ENCODE measurements at regions not wholly inside any gene's neighbourhood (a gene's known extent, or its start where the extent isn't known, plus 50 kb on each side); places are given as distances from the start of the nearest gene placed in this dataset.

DNA sequence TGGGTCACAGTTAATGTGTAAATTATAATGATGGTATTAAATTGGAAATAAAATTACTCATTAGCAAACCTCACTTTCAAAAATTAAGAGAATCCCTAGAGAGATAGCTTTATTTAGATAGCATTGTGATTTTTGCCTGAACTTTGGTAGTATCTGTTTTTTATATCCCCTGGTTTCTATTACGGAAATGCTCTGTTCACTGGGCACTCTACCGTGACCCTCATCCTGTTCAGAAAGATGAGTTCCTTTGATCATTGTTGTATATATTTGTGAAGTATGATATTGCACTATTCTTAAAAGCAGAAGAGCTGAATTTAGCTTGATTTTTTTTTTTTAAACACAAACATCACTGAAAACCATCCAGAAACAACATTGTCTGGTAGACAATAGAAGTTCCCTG lies 1143.8 kb upstream of the MAP3K7 start:
- DNase-seq: no peak

DNA sequence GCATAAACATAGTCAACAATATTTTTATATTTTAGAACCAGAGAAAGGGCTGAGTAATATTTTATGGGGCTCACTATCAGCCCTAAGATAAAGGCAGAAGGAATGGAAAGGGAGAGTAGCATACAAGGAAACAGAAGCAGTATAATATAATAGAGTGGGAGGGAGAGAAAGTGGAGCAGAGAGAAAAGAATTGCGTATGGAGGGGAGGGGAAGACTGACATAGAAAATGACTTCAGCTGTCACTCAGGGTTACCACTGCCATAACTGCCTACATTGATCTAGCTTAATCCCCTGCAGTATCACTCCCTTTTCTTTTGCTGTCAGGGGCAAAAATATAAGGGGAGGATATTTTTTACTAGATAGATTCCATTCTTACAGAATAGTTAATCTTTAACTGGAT lies 1133.5 kb upstream of the MAP3K7 start:
- no peak for DNase-seq

DNA sequence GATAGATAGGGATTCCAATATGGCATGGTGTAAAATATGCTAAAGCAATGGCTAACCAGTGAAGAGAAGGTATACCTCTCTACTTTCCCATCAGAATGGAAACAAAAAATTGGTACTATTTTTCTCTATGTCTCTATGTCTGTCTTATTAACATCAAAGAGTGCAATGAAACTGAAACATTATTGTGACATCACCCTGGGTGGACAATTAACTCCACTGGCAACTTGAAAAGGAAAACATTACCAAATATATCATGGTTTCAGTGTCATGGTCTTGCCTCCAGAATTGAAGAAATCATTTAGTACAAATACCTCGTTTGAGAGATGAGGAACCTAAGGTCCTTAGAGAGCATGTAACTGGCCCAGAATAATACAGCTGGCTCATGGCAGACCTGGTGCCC lies 1132.5 kb upstream of the MAP3K7 start:
- no peak for DNase-seq

DNA sequence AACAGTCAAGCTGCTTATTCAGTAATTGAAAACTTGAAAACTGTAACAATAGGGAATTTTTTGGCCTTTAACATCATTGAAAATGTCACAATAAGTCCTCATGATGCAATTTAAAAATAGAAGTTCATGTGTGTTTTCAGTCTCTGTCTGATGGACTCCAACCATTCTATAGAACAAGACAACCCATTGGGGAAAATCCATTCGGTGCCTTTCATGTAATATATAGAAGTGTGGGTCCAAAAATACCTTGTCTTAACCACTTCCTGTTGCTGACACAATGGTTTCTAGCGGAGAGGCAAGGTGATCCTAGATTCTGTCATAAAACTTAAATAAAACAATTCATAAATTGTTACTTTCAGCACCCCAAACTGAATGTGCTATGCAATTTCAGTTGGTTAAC lies 1131.3 kb upstream of the MAP3K7 start:
- no peak for DNase-seq

DNA sequence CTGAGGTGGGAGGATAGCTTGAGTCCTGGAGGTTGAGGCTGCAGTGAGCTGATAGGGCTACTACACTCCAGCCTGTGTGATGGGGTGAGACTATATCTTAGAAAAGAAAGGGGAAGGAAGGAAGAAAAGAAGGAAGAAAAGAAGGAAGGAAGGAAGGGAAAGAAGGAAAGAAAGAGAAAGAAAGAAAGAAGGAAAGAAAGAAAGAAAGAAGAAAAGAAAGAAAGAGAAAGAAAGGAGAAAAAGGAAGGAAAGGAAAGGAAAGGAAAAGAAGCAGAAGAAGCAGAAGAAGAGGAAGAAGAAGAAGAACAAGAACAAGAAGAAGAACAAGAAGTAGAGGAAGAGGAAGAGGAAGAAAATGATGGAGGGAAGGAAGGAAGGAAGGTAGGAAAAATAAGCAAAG lies 1130.2 kb upstream of the MAP3K7 start:
- DNase-seq: no peak

DNA sequence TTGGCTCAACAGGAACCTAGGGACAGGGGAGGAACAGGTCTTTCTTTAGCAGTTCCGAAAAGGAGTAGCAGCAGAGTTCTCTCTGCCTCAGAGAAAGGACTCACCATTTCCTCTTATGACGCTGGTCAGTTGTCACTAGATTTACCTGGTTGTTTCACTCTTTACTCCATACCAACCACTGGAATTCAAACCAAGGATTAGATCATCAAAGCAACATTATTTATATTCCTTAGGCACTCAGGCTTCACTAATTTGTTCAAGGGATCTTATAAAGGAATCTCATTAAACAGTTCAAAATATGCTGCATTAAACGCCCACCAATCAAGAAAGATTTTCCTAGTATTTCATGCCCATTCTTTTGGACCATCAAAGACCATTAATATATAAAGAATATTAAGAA lies 1129.5 kb upstream of the MAP3K7 start:
- DNase-seq: no peak

DNA sequence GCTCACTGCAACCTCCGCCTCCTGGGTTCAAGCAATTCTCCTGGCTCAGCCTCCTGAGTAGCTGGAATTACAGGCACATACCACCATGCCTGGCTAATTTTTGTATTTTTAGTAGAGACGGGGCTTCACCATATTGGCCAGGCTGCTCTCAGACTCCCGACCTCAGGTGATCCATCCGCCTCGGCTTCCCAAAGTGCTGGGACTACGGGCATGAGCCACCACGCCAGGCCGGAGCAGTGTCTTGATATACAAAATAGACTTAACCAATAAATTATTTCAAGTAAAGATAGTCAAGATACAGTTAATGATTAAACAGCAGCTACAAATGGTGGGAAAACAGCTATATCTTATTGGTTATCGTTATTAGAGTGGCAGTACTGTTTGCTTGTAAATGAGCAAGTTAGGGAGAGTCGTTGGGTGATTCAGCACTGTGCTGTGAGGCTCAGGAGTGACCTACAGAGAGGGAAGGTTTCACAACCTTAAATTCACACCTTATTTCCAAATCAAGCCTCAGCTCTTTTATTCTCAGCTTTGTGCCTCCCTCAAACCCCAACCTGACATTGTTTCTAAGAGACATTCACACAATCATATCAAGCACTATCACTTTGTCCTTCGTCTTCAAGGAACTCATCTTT lies 1128.4 kb upstream of the MAP3K7 start:
- no peak for DNase-seq

DNA sequence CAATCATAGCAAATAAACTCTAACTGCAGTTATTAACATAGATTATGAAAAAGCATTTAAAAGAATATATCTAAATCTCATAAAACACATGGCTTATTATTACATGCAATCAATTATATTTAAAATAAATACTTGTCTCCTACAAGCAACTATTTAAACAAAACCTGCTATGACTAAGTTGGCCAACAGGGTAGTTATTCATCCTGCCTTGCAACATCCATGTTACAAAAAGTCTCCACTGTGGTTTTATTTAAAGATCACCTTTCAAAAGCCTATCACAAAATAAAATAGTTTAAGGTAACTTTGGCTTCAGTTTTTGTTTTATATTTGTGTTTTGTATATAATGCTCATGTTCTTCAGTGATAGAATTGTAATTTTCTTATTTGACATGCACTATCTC lies 1127.0 kb upstream of the MAP3K7 start:
- no peak for DNase-seq

DNA sequence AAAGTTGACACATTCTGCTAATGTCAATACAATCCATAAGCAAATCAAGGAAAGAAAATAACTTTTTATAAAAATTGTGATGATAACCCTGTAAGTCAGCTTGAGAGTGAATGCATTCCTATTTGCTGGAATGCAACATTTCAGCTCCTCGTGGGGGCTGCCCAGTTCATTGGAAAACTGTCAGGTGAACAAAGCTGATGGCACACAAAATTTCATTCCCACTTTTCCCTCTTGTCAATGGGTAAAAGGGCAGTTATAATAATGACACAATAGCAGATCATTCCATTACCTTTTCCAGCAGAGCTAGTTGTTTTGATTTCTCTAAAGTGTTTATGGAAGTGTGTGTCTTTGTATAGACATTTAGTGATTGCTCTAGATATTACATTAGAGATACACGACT lies 1124.6 kb upstream of the MAP3K7 start:
- DNase-seq: no peak

DNA sequence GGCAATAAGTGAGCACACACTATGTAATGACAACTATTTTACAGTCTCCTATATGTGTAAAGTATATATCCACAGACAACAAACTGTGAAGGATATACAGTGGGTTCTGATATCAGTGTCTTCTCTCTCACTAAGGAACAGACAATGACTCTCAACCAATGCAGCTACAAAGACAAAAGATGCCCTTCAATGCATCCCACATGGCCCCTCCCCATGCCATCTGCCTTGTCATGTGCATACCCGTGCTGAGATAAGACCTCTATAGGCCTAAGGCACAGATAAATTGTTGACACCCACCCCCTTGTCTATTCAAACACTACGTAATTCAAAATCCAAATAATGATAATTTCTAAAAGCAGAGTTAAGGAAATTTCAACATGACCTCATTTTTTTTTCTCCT lies 1123.5 kb upstream of the MAP3K7 start:
- DNase-seq: no peak

DNA sequence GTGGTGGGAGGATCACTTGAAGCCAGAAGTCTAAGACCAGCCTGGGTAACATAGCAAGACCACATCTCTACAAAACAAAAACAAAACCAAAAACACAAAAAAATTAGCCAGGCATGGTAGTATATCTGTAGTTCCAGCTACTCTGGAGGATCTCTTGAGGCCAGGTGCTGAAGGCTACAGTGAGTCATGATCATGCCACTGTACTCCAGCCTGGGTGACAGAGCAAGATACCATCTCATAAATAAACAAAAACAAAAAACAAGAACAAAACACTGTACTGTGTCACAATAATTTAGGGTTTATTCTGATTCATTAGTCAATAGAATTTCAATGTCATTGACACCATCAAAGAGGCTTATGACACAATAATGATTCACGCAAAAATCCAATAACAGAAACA lies 1121.7 kb upstream of the MAP3K7 start:
- DNase-seq: no peak

DNA sequence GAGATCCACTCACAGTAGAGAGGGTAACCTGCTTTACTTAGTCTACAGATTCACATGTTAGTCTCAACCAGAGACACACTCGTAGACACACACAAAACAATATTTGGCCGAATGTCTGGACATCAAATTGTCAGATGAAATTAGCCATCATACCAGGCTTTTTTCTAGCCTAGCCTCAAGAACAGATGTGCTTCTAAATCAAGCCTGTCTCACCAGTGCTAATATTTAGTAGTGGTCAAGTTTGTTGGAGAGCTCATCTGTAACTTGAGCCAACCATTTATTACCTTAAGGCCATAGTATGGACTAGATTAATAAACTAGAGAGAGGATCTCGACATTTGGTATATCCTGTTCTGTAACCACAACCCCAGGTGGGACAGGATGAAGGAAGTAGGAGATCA lies 1118.8 kb upstream of the MAP3K7 start:
- no peak for DNase-seq

DNA sequence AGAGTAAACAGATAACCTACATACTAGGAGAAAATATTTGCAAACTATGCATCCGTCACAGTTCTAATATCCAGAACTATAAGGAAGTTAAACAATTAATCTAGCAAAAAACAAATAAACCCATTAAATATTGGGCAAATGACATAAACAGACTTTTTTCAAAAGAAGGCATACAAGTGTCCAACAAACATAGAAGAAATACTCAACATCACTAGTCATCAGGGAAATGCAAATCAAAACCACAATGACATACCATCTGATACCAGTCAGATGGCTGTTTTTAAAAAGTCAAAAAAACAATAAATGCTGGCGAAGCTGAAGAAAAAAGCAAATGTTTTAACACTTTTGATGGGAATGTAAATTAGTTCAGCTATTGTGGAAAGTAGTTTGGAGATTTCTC lies 1117.7 kb upstream of the MAP3K7 start:
- DNase-seq: peak; percentile 67

DNA sequence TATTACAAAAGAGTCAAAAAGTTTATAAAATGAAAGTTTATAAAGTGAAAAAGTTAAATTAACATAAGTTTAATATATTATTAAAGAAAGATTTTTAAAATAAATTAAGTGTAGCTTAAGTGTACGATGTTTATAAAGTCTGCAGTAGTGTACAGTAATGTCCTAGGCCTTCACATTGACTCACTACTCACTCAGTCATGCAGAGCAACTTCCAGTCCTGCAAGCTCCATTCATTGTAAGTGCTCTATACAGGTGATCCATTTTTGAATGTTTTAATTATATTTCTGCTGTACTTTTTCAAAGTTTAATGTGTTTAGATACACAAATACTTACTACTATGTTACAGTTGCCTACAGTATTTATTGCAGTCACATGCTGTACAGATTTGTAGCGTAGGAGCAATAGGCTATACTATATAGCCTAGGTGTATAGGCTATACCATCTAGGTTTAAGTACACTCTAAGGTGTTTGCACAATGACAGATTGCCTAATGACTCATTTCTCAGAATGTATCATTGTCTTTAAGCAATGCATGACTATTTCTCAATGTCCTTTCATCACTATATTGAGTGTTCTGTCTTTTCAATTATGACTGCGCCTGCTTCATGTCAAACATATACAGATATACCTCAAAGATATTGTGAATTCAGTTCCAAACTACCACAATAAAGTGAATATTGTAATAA lies 1110.3 kb upstream of the MAP3K7 start:
- no peak for DNase-seq

DNA sequence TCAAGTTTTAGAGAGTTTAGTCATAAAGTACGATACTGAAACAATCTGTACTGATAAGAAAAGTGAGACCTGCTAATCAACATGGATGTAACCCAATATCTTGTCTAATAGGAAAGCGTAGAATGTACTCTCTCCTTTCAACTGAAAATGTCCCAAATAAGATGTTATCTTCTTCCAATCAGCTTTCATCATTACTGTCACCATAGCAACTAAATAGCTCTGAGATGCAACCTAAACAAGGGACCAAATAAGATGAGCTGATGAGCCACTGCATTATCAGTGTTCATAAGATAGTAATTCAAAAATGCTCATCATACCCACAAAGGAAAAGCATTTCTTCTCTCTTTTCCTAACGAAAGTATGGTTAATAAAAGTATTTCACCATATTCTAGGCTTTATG lies 1108.3 kb upstream of the MAP3K7 start:
- no peak for DNase-seq

DNA sequence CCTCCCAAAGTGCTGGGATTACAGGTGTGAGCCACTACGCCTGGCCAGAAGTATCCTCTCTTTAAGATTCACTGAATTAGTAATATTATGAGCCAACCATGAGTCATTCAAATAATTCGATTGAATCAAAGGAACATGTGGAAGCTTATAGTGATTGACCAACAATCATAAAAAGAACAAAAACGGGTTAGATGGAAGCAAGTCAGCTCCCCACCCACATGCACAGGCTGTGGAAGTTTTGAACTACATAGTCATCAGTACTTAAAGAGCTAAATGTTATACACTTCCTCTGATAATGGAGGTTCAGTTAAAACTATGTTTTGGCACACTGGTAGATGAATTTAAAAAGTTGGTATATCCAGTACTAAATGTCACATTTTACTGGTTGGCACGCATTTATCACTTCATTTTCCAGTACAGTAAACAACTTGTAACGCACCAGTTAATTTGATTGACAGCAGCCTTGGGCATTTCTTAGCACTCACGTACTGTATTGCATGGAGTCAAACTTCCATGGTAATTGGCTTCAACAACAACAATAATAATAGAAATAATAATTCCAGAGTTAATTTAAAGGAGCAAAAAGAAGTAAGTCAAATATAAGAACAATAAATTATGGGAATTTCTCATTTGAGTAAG lies 1107.3 kb upstream of the MAP3K7 start:
- DNase-seq: no peak

DNA sequence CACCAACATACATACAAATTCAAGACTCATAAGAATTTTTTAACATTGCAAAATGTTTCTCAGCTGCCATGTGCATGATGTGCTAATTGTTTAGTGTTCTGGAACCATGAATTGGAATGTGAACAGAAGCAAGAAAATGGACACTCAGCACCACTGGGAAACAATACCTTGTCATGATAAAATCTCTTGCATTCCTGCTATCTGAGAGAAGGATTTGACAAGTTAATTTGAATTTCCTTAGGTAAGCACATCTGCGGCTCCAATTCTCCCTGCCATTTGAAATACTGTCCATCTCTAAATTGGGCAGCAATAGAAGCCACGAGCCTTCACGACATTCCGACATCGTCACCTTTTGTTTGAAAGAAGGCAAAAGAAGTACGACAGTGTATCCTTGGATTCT lies 1104.6 kb upstream of the MAP3K7 start:
- DNase-seq: no peak

DNA sequence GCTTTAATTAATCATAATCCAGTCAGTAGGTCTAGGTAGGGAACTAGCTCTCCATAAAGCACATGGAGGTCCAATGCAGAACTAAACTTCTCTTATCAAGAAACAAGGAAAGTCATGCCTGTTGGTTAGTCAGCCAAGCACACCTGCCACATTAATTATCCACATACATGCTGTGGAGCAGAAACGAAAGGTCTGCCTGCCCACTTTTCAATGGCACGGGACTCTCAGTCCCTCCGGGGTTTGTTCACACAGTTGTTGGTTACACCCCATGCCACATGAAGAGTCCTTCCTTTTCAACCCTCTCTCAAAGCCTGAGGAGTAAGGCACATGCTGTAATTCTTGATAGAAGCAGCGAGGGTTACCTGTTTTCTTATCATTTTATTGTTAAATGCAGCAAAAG lies 1096.4 kb upstream of the MAP3K7 start:
- DNase-seq: no peak

DNA sequence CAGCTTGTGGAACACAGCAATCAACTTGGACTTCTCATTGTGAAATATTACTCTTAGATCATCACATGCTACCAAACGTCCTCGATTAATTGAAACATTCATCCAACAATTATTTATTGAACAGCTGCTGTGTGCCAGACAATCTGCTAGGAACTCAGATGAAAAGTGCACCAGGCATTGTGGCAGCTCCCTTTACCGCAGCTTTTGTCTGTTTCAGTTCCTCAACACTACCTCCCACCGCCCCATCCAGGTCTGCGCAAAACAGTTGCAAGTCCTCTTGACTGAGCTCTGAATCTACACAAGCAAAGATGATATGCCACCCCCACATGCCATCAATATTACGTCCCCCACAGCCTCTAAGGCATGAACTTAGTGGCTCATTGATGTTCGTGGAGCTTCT lies 1094.4 kb upstream of the MAP3K7 start:
- DNase-seq: no peak

DNA sequence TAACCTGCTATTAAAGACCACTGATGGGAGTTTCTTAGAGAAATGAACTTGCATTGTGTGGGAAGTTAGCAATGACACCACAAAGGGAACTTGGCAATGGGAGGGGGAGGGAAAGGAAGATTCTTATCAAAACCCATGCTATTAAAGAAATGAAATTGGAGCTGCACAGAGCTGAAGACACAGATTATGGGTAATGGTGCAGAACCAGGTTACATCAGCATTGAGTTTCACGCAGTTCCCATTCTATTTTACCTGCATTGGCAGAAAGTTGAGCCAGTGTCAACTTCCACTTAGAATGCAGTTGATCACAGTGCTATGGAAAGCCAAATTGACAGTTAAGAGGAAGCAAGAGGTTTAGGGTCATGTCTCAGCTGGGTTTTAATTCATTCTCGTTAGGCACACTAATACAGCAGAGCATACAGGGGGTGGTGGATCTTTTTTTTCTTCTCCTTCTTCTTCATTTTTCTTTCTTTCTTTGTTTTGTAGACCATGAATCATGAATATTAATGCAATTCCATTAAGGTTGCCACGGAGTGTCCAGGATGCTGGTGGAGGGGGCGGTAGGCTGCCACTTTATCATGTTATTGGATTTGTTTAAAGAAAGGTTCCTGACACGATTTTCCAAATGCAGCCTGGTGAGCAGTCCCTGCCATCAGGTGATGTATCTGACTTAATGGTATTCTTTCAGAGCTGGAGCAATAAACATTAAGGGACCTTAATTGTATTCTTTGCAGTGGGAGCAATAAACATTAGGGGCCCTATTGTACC lies 1092.0 kb upstream of the MAP3K7 start:
- no peak for DNase-seq

DNA sequence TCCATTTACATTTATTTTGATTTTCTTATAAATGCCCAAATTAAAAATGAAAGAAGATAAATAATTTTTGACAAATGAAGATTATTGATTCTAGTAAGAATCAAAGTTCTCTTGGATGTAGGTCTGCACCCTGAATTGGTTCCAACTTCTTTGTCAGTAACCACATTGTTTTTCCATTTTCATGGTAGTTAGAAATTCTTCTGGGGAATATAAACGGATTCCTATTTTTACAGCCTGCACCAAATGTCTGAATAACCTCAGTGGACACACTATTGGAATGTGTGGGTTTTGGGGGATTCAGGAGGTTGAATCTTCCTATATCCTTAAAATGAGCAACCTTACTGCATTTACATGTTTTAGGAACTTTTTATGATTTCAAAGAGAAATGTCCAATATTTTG lies 1085.3 kb upstream of the MAP3K7 start:
- DNase-seq: no peak

DNA sequence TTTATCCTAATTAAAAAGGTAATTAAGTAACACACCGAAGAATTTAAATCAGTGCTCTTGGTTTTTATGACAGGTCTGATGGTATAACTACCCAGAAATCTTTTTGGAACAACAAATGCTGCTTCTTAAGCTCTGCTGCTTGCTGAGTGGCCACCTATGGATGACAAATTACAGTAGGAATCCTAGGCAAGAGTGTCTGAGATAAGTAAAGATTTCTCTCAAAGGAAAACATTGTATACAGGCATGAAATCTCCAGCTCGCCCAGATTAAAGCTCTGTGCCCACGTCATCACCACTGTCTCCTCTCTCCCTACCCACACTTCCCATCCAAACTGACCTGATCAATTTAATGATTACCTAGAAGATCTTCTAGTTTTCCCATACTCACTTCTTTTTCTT lies 1083.0 kb upstream of the MAP3K7 start:
- DNase-seq: no peak

DNA sequence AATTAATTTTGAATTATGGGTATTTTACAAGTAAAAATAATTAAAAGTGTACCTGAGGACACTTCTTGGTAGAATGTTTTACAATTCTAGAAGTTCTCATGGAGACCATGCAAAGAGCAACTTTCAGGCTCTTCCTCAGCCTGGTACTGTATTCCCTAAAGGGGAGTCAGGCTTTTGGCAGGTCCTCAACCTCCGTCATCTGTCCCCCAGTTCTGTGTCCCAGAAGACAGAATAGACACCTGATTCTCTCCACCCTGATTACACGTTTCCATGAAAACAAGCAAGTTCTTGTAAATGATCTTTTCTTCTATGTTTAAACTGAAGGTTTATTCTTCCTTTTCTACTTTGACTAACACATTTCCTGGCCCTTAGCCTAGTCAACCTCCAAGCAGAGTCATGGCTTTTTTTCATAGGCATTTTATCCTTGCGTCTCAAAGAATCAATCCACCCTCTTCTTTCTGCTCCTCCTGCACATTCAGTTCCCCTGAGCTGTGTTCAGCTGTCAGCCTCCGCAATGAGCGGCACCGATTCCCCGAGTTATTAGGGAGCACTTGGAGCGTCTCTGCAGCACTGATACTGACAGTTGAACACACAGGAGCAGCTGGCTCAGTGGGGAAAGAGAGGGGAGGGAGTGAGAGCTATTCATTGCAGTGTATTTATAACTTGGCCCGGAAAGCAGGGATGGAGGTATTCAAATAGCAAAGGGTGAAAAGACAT lies 1082.4 kb upstream of the MAP3K7 start:
- DNase-seq: no peak
